Sigmoid colon (tissue), 4 donors: ENCODE measurements at regions not wholly inside any gene's neighbourhood (a gene's known extent, or its start where the extent isn't known, plus 50 kb on each side); places are given as distances from the start of the nearest gene placed in this dataset.

Experiments used
- CTCF ChIP-seq, 4 experiments: fragments of 450-650 bp in 3 of 4; fragments of 200-600 bp in 1 of 4; IDR thresholded peaks; one replicate each; pipeline ENCODE4 v1.5.1; 2016 to 2019; ENCODE audit warnings: antibody characterized with exemption in 4 of 4, mild to moderate bottlenecking in 3 of 4, moderate library complexity in 2 of 4
- EP300 ChIP-seq, 4 donors: sonication (generic); formaldehyde crosslinking; IDR thresholded peaks; one replicate each; pipeline ENCODE4 v1.6.1; 2017; ENCODE audit warnings: antibody characterized with exemption in 4 of 4
- POLR2A ChIP-seq, 2 donors: fragments of 450-650 bp; IDR thresholded peaks; one replicate each; pipeline ENCODE4 v1.6.1; 2016; ENCODE audit warnings: antibody characterized with exemption in 2 of 2, mild to moderate bottlenecking in 2 of 2, moderate library complexity in 2 of 2
- POLR2AphosphoS5 ChIP-seq, 4 donors: sonication (generic); formaldehyde crosslinking; IDR thresholded peaks; one replicate each; pipeline ENCODE4 v1.6.1; 2017; ENCODE audit warnings: antibody characterized with exemption in 4 of 4

- TF ChIP-seq CTCF (IDR thresholded peaks at IDR 0.05), result no peak
- TF ChIP-seq EP300 (IDR thresholded peaks at IDR 0.05), result no peak
- no peak for TF ChIP-seq POLR2A (IDR thresholded peaks at IDR 0.05)
- TF ChIP-seq POLR2AphosphoS5 (IDR thresholded peaks at IDR 0.05), result no peak
Measured at GRCh38 chr12:71029302-71029701, 108.8 kb upstream of the PTPRR start.
